ENCODE measurements at regions not wholly inside any gene's neighbourhood (a gene's known extent, or its start where the extent isn't known, plus 50 kb on each side); places are given as distances from the start of the nearest gene placed in this dataset.
"Not testable (repeated sequence)": the region's sequence is repeated elsewhere in the genome, so short reads cannot be mapped to it uniquely, and the experiment has no call there.

DNA sequence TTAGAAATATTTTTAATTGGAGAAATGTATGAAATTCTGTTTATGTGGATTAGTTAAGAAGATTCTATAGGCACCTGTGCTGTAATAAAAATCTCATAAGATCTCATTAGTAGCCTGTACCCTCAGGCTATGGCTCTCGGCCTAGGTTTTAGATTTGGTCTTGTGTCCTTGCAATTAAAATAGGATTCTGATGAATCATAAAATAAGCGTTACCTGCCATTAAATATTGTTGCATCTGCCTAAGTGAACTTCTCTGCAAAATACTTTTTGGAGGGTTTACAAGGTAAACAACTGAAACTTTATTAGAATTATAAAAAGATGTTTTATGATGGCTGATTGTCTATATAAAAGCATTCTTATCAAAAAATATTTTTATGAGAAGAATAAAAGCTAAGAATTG, 804.1 kb upstream of the ANO3 start:
- no peak for DNase-seq

DNA sequence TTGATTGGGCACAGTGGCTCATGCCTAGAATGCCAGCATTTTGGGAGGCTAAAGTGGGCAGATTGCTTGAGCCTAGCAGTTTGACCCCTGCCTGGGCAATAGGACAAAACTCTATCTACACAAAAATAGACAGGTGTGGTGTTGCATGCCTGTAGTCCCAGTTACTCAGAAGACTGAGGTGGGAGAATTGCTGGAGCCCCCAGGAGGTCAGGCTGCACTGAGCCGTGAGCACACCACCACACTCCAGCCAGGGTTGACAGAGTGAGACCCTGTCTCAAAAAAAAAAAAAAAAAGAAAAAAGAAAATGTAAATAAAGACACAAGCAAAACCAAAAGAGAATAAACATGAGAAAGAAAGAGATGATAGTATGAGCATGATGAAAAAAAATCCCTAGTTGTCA, 802.4 kb upstream of the ANO3 start:
- DNase-seq = no peak

DNA sequence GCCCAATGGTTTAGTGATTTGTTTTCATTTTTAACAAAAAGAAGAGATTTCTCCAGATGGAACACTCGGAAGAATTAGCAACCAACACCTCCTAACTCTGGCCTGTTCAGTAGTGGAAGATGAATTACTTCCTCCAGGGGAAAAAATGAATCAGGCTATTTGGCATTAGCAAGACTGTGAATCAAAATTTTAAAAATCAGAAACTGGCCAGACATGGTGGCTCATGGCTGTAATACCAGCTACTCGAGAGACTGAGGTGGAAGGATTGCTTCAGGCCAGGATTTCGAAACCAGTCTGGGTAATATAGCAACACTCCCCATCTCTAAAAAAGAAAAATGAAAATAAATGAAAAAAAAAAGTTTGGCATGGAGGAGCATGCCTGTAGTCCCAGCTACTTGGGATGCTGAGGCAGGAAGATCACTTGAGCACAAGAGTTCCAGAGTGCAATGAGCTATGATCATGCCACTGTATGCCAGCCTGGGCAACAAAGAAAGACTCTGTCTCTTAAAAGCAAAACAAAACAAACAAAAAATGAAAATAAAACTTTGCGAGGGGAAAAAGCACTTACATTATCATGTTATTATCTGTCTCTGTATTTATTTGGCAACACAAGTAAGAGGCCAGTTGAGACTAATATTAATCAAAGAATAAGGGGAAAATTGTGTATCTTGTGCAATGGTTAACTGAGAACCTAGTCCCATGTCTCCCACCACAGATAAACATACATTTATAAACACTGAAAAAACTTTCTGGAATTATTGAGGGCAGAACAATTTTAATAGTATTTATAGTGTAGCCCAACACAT, 796.3 kb upstream of the ANO3 start:
- no peak for DNase-seq

DNA sequence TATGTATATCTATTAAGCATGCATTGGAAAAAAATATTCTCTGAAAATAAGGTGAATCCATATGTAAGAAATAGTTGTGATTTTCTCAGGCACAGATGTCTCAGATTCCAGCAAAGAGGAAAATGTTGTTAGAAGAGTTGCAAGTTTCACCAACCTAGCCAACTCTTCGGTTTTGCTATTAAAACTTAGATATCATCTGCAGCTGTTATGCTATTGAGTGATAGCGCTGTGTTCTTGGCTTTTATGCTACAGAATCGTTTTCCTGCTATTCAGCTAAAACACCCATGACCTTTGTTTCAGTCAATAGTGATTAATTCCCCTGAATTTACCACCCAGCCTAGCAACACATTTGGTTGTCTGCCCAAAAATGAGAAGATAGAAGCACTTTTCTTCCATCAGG, 795.6 kb upstream of the ANO3 start:
- no peak for DNase-seq

DNA sequence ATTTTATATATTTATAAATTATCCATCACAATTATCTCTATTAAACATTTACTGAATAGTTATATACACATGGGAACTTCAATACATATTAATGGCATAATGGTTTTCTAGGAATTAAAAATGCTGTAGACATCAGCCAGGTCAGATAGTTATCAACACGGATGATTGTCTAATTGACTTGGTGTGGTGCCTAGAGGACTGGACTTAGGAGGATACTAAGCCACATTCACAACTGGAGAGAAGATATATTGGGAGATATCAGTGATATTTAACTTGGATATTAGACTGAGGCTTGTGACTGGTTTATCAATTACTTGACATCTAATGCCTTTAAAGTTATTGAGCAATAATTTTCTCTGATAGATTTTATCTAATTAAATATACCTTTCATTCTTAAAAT, 794.5 kb upstream of the ANO3 start:
- DNase-seq = no peak

DNA sequence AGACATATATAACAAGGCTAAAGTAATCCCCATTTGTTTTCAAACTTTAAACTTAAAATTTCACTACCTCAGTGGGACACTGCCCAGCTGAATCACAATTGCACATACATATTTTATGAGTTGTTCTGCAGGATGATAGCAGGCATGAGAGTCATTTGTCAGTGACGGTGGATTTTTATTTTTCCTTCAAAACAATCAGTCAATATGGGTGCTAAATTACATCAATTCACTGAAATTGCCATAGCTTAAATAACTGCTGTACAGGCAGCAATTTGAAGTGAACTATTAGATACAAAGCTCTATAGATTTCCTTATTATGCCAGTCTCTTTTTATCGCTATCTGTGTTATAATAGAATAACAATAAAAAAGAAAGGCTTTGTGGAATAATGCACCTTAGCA, 784.6 kb upstream of the ANO3 start:
- DNase-seq = no peak

DNA sequence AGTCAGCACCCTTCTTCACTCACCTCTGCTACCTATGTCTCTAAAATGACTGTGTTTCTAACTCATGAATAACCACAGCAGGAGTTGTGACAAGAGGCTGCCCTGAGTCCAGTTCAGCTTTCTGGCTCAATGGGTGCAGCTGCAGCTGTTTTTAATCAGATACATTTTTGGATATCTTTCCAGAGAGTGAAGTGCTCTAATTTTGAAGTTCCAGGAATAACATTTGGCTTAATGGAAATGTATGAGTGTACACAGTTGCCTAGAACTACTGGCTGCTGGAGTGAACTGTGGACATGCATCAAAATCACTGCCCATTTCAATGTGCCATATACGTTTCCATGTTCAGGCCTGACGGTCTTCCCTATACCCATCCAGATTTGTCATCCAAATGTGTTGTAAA, 769.5 kb upstream of the ANO3 start:
- DNase-seq = no peak

DNA sequence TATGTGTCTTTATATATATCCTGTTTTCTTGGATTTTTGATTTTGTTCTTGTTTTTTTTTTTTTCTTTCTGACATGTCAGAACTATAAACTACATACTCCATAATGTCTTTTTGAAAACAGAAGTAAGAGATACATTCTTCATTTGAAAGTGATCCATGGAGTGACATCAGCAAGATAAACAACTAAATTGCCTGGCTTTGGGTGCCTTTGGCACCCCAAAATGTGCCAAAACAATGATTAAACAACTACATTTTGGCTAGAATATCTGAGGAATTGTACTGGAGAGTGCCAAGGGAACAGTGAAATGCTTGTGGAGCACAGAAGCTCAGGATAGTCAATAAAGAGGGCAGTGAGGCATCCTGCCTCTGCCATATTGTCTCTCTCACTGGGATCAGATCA, 766.1 kb upstream of the ANO3 start:
- no peak for DNase-seq

DNA sequence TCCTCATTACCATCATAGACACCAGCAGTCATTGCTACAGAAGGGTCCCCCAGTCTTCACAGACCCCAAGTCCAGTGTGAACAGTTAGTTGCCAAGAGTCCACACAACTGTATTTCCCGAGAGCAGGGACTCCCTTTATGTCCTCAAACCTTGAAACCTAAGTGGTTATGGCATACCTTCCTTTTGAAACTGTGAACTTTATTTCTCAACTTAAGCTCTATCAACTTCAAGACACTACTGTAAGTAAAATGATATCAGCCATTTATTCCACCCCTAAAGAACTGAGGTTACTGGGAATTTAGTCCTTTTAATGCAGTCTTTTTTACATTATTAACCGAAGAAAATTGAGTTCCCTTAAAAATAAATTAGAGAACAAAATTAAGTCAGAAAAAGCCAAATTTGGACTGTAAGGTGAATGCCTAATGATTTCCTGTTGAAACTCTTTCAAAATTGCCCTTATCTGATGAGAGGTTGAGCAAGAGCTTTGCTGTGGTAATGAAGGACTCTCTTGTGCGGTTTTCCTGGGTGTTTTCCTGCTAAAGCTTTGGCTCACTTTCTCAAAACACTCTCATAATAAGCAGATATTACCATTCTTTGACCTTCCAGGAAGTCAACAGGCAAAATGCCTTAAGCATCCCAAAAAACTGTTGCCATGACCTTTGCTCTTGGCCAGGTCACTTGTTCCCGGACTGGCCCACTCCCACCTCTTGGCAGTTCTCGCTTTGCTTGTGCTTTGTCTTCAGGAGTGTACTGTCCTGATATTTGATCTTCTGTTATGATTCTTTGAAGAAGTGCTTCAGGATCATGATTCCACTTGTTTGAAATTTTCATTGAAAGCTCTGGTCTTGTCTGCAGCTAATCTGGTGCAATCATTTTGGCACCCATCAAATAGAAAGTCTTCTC, 765.4 kb upstream of the ANO3 start:
- DNase-seq = no peak

DNA sequence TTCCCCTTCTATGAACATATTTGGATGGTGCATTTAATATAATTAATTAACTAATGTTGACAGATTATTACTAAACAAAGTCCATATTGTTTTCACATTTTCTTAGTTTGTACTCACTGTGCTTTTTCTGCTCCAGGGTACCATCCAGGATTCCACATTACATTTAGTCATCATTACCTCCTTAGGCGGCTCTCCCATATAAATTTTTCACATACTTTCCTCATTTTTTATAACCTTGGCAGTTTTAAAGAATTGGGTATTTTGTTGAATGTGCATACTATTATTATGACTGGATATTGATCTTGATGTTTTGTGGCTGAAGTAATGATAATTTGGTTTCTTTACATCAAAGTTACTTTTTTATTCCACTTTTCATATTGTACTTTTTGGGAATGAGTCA, 755.6 kb upstream of the ANO3 start:
- no peak for DNase-seq

DNA sequence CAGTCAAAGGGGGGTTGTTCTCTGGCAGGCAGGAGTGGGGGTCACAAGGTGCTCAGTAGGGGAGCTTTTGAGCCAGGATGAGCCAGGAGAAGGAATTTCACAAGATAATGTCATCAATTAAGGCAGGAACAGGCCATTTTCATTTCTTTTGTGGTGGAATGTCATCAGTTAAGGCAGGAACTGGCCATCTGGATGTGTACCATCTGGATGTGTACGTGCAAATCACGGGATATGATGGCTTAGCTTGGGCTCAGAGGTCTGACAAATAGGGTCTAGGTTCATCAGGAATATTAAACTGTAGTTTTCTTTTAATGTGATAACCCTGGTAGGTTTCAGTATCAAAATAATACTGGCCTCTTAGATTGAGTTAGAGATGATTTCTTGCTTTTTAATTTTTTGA, 752.4 kb upstream of the ANO3 start:
- not testable (repeated sequence) for DNase-seq

DNA sequence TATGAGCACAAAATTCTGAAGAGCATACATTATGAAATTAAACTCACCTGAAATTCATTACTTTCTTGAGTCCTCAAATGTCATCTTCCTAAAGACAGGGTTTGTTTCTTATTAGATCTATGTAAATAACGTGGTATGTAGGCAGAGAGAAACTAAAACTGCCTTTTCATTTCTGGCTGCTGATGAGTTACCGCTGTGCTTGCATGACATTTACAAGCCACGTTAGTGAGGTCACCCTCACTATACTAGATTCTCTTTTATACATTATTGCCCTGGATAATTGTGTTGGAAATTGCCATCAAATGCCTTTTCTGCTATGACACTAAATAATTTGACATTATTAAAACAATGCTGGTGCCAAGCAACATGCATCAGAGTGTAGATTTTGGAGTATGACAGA, 748.3 kb upstream of the ANO3 start:
- DNase-seq = no peak

DNA sequence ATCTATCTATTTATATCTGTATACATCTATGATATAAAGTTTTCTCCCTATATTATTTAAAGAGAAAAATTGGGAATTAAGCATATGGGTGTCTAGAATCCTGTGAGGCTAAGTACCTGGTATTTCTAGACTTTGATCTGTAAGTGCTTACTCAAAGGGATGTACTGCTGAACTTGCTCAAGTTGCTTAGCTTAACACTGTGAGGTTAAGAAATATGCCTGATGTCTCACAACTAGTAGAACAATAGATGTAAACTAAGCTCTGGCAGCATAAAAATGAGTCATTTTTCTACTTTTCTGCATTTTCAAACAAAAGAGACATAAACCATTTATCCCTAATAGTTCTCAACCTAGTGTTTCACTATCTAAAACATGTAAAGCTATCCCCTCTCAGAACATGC, 744.4 kb upstream of the ANO3 start:
- no peak for DNase-seq

DNA sequence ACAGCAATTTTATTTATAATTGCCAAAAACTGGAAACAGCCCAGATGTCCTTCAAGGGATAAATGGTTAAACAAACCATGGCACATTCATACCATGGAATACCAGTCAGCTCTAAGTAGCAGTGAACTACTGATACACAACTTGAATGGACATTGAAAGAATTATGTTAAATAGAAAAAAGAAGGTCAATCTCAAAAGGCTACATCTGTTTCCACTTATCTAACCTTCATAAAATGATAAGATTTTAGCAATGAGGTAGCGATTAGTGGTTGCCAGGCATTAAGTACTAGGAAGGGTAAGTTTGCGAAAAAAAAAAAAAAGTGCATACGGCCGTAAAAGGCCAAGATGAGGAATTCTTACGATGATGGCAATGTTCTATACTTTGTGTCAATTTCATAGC, 738.7 kb upstream of the ANO3 start:
- no peak for DNase-seq

DNA sequence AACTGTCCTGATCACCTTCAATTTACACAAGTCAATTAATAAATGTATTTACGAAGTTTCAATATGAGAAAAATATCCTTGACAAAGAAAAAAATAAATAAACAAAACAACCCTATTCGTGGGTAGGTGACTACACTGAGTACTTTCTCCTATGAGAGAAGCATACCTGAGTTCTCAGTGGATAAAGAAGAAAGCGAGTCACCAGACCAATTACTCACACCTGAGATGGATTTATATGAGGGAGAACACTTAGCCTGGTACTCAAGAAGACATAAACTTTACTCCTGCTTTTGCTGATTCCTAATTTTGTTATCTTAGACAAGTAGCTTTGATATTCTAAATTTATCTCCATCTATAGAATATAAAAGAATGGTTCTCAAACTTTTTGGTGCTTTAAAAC, 735.2 kb upstream of the ANO3 start:
- no peak for DNase-seq

DNA sequence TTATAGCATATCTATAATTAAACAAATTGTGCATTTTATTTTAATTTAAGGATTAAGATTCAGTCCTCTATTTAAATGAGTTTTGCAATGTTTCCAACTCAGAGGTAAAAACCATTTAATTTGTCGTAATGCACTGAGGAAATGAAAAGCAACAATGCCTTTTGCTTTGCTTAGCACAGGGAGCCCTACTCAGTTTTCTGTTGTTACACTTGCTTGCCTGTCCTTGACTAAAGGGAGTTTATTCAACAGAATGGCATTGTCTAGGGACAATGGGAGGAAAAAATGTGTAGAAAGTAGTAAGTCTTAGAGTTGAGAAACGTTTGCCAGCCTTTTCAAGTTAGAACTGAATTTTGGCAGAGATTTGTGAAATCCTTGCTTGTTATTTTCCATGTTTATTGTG, 734.2 kb upstream of the ANO3 start:
- no peak for DNase-seq

DNA sequence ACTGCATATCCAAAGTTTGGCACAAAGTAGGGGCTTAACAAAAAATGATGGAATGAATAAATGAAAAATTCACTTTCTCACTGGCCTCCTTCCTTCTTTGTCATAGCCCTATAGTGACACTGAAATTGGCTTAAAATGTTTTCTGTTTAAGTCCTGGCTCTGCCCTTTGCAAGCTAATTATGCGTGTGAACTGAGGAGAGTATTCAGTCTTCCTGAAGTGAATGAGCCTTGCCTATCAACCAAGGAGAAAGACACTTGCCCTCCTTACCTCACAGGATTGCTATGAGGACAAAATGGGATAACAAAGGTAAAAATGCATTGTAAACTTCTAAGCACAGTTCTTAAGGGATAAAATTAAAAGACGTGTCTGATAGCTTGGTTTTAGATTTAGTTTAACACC, 729.8 kb upstream of the ANO3 start:
- DNase-seq = no peak

DNA sequence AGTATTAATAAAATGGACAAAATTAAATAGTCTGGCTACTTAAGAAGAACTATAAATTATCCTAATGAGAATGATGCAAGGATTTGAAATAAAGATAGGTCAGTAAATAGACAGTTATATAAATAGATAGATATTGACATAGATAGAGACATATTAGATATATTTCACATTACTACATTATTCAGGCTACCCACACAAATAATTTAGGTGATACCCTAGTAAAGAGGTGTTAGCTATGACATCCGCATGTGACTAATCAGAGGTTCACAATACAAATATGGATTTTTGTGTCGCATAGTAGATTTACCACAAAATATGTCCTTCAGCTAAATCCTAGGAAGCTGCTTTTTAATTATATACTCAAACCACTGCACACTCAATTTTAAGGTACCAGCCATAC, 729.0 kb upstream of the ANO3 start:
- no peak for DNase-seq

DNA sequence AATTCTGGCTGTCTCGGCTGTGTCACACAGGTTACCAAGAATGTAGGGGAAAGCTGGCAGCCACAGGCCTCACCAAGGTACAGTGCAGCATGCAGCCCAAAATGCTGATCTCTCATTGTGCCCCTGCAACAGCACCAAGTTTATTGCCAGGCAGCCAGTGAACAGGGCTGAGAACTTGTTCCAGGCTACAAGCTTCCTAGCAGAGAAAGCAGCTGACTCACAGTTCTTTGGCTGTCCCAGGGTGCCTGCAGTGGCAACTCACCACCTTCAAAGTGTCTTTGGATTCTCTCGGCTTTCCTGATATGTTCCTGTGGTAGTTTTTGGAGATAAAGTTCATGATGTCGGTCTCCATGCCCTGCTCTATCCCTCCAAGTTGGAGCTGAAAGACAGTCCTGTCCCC, 719.1 kb upstream of the ANO3 start:
- no peak for DNase-seq

DNA sequence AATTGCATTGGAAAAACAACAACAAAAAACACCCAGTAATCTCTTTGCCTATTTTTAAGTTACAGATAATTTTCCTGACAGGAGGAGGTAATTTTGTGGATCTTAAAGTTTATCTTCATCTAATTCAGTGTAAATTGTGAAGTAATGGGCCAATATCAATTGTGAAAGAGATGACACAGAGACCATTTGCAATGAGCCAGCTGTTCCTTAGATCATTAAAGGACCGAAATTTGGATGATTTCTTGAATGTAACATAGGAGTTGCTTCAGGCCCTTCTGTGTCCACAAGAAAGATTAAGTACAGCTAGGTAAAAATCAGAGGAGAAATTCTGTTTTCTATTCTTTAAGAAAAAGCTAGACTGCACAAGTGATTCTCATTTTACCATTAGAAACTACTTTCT, 718.5 kb upstream of the ANO3 start:
- no peak for DNase-seq

DNA sequence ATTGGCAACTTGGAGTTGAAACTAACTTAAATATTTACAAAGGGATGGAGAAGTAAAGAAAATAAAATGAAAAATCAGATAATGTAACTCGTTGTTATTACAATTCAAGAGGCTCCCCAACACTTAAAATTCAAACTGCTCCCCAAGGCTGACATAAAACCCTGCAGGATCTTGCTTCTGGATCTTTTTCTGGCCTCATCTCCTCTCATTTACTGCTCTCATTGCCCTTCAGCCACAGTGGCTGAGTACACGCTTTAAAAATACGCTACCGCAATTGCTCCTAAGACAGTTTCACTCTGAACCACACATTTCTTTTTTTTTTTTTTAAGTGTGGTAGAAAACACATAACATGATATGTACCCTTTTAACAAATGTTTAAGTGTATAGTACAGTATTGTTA, 718.1 kb upstream of the ANO3 start:
- no peak for DNase-seq

DNA sequence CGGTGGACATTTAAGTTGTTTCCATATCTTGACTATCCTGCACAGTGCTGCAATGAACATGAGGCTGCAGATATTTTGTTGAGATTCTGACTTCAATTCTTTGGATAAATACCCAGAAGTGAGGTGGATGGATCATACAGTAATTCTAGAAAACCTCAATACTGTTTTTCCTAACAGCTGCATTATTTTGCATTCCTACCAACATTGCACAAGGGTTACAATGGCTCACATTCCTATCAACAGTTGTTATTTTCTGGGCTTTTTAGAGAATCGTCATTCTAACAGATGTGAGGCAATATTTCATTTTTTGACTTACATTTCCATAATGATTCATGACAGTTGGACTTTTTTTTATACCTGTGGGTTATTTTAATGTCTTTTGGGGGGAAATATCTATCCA, 716.9 kb upstream of the ANO3 start:
- no peak for DNase-seq

DNA sequence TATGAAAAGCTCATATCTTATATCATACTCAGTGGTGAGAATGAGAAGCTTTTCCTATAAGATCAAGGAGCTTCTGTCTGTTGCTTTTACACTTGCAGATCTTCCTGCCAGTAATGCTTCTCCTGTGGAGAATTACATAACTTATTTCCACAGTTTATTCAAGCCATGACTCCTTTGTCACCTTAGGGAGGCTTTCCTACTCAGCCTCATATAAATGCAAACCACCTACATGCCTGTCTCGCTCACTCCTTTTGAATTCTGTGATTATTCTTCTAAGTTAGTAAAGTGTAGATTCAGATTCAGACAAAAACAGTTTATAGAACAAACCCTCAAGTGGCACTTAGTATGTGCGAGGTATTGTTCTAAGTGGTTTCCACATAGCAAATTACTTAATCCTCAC, 716.1 kb upstream of the ANO3 start:
- DNase-seq = no peak

DNA sequence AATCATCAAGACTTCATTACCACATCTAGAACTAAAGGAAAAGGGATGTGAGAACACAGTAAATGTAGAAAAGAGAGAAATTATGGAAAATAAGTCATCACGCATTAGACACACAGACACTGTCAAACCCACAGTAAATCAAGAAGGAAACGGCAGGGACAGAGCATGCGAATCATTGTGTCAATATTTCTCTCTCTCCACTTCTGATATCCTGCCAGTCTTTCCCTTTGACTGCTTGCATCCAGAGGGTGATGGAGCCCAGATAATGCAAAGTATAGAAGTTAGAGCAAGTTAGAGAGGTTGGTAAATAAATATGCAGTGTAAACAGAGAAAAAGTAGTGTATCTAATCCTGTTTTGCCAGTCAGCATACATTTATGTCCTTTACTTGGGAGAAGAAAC, 706.8 kb upstream of the ANO3 start:
- DNase-seq = no peak

DNA sequence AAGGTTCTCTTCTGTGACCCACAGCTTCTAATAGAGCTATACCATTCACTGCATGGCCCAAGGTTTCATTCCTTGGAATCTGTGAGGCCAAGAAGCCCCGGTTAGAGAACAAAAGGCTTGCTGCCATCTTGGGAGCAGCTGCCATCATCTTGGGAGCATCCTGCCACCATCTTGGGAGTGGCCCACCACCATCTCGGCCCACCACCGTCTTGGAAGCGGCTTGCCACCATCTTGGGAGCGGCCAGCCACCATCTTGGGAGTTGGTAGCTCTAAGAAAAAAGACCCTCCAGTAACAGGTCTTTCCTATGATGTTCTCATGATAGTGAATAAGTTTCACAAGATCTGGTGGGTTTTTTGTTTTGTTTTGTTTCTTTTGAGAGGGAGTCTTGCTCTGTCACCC, 703.9 kb upstream of the ANO3 start:
- no peak for DNase-seq

All from amniotic stem cell (primary cell).